Kidney epithelial cell (primary cell): ENCODE measurements at regions not wholly inside any gene's neighbourhood (a gene's known extent, or its start where the extent isn't known, plus 50 kb on each side); places are given as distances from the start of the nearest gene placed in this dataset.

Experiments
- DNase-seq: peaks from one replicate; pipeline ENCODE4 v3.0.0-alpha.2; 2010; ENCODE audit warnings: low read depth
- H3K27me3 ChIP-seq: 2 replicates; pipeline ENCODE4 v1.6.0; 2011; ENCODE audit warnings: low read length; ENCODE audit not compliant: control insufficient read depth, insufficient read depth
- H3K36me3 ChIP-seq: 2 replicates; pipeline ENCODE4 v1.5.1; 2011; ENCODE audit warnings: low read length; ENCODE audit not compliant: control insufficient read depth, insufficient read depth
- H3K4me3 ChIP-seq: 2 replicates; pipeline ENCODE4 v1.5.1; 2011; ENCODE audit warnings: low read depth, mild to moderate bottlenecking, control low read depth, low read length
- CTCF ChIP-seq: IDR thresholded peaks from 2 replicates; pipeline ENCODE4 v1.5.1; 2011; ENCODE audit warnings: mild to moderate bottlenecking, moderate library complexity, low read length, control low read depth, inconsistent platforms; ENCODE audit not compliant: insufficient read depth, poor library complexity, severe bottlenecking

GRCh38 chr2:139495851-139496250 is 715.7 kb upstream of the NXPH2 start:
- H3K4me3 ChIP-seq, result no peak overlapping the region
- no peak for TF ChIP-seq CTCF
- DNase-seq, result no peak
- no peaks in the 10 kb centered on the region for H3K36me3 ChIP-seq
- H3K27me3 ChIP-seq, result no peaks in the 10 kb centered on the region

- no peak for TF ChIP-seq CTCF
- H3K36me3 ChIP-seq, result no peaks in the 10 kb centered on the region
Observed at GRCh38 chr2:139492131-139492680, 712.0 kb upstream of the NXPH2 start.

GRCh38 chr2:139480161-139480650 is 700.0 kb upstream of the NXPH2 start:
- TF ChIP-seq CTCF, result no peak
- H3K36me3 ChIP-seq, result no peaks in the 10 kb centered on the region
- H3K27me3 ChIP-seq, result no peaks in the 10 kb centered on the region
- H3K4me3 ChIP-seq, result no peak overlapping the region
- DNase-seq, result no peak

More at GRCh38 chr2:139492131-139492680, 712.0 kb upstream of the NXPH2 start:
- Histone ChIP-seq H3K4me3 (no peak overlapping the region), H3K27me3 (no peaks in the 10 kb centered on the region)
- no peak for DNase-seq

- Histone ChIP-seq H3K36me3 (no peaks in the 10 kb centered on the region), H3K27me3 (no peaks in the 10 kb centered on the region), H3K4me3 (no peak overlapping the region)
- no peak for TF ChIP-seq CTCF
- no peak for DNase-seq
Observed at GRCh38 chr2:139478165-139478914, 698.1 kb upstream of the NXPH2 start.

GRCh38 chr2:139477618-139478017 is 697.4 kb upstream of the NXPH2 start:
- Histone ChIP-seq H3K4me3 (no peak overlapping the region), H3K27me3 (no peaks in the 10 kb centered on the region), H3K36me3 (no peaks in the 10 kb centered on the region)
- TF ChIP-seq CTCF, result no peak
- no peak for DNase-seq
